22Rv1 (cell line): ENCODE measurements at regions not wholly inside any gene's neighbourhood (a gene's known extent, or its start where the extent isn't known, plus 50 kb on each side); places are given as distances from the start of the nearest gene placed in this dataset.

ENCODE experiments used
- H3K27ac ChIP-seq: fragments of 450-650 bp; 2 replicates; pipeline ENCODE4 v1.5.1; 2017
- CTCF ChIP-seq: fragments of 450-650 bp; IDR thresholded peaks from 2 replicates; pipeline ENCODE4 v1.5.1; 2017; ENCODE audit warnings: mild to moderate bottlenecking
- ZFX ChIP-seq: fragments of 450-650 bp; IDR thresholded peaks from 2 replicates; pipeline ENCODE4 v1.6.1; 2017; ENCODE audit warnings: antibody characterized with exemption, borderline replicate concordance

- no peak overlapping the region for H3K27ac ChIP-seq
- no peak for TF ChIP-seq CTCF
- TF ChIP-seq ZFX = no peak
Observed at GRCh38 chr2:235201756-235202155, 249.9 kb downstream of the SH3BP4 start.

GRCh38 chr2:235204948-235205347 lies 253.1 kb downstream of the SH3BP4 start:
- H3K27ac ChIP-seq = no peak overlapping the region
- TF ChIP-seq ZFX (no peak), CTCF (no peak)

GRCh38 chr2:235206399-235206798 lies 254.6 kb downstream of the SH3BP4 start:
- TF ChIP-seq ZFX (no peak), CTCF (no peak)
- no peak overlapping the region for H3K27ac ChIP-seq

GRCh38 chr2:235206980-235207579 lies 255.3 kb downstream of the SH3BP4 start:
- H3K27ac ChIP-seq = no peak overlapping the region
- TF ChIP-seq CTCF (no peak), ZFX (no peak)

GRCh38 chr2:235211056-235211455 lies 259.2 kb downstream of the SH3BP4 start:
- H3K27ac ChIP-seq = no peak overlapping the region
- TF ChIP-seq CTCF = no peak
- TF ChIP-seq ZFX = no peak

- TF ChIP-seq CTCF = no peak
- TF ChIP-seq ZFX = no peak
- H3K27ac ChIP-seq = no peak overlapping the region
Observed at GRCh38 chr2:235212501-235213158, 260.8 kb downstream of the SH3BP4 start.

GRCh38 chr2:235215248-235215647 lies 263.4 kb downstream of the SH3BP4 start:
- TF ChIP-seq ZFX (no peak), CTCF (no peak)
- no peak overlapping the region for H3K27ac ChIP-seq
